ENCODE measurements at regions not wholly inside any gene's neighbourhood (a gene's known extent, or its start where the extent isn't known, plus 50 kb on each side); places are given as distances from the start of the nearest gene placed in this dataset.

DNA sequence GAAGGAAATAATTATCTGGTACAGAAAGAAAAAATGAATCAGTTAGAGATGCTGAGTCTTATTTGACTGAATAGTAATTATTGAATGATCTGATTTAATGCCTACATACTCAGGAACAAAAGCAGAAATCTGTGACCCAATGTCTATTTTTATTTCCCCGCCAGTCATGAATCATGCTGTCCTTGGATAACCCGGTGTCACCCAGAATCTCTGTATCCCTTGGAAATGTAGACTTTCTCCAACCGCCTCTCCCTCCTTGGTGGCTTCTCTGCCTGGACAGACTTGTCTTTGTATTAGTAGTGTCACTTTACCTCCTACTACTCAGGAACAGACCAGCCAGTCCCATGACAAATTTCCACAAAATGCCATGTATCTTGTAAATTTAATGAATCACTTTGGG is 173.3 kb upstream of the PDGFD start:
- TF ChIP-seq, protein P1, sequence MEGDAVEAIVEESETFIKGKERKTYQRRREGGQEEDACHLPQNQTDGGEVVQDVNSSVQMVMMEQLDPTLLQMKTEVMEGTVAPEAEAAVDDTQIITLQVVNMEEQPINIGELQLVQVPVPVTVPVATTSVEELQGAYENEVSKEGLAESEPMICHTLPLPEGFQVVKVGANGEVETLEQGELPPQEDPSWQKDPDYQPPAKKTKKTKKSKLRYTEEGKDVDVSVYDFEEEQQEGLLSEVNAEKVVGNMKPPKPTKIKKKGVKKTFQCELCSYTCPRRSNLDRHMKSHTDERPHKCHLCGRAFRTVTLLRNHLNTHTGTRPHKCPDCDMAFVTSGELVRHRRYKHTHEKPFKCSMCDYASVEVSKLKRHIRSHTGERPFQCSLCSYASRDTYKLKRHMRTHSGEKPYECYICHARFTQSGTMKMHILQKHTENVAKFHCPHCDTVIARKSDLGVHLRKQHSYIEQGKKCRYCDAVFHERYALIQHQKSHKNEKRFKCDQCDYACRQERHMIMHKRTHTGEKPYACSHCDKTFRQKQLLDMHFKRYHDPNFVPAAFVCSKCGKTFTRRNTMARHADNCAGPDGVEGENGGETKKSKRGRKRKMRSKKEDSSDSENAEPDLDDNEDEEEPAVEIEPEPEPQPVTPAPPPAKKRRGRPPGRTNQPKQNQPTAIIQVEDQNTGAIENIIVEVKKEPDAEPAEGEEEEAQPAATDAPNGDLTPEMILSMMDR (conservative IDR thresholded peaks at IDR 0.05; ENCODE audit: low read depth, low read length): no peak
- no peak overlapping the region for H3K4me3 ChIP-seq (ENCODE audit: low read length)
- DNase-seq (ENCODE audit: low read depth): no peak

DNA sequence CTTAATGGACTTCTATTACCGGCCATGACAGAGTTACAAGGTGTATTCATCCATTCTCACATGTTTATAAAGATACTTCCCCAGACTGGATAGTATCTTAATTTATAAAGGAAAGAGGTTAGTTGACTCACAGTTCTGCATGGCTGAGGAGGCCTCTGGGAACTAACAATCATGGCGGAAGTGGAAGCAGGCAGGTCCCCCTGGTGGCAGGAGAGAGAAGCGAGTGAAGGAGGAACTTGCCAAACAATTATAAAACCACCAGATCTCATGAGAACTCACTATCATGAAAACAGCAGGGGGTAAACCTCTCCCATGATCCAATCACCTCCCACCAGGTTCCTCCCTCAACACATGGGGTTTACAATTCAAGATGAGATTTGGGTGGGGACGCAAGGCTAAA is 170.0 kb upstream of the PDGFD start:
- TF ChIP-seq, protein P1 (conservative IDR thresholded peaks at IDR 0.05; ENCODE audit: low read depth, low read length): peak; percentile 28
- DNase-seq (ENCODE audit: low read depth): no peak
- H3K4me3 ChIP-seq (ENCODE audit: low read length): no peak overlapping the region

DNA sequence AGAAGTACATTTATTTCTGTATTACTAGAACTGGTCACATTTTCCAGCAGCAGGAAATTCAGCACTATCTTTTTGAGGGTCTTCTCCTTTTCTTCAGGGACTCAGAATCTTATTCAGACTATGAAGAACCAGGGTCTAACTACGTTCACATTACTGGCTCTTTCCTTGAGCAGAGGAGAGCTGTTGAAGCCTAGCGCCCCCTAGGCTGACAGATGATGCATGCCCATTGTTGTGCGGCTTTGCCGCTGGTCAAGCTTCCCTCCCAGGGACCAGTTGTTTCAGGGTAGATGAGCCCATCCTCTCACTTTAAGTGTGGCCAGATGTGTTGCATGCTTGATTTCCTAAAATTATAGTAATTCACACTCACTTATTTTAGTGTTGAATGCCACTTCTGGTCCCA is 168.2 kb upstream of the PDGFD start:
- TF ChIP-seq, protein P1 (conservative IDR thresholded peaks at IDR 0.05; ENCODE audit: low read depth, low read length): peak; percentile 47
- H3K4me3 ChIP-seq (ENCODE audit: low read length): no peak overlapping the region
- no peak for DNase-seq (ENCODE audit: low read depth)

DNA sequence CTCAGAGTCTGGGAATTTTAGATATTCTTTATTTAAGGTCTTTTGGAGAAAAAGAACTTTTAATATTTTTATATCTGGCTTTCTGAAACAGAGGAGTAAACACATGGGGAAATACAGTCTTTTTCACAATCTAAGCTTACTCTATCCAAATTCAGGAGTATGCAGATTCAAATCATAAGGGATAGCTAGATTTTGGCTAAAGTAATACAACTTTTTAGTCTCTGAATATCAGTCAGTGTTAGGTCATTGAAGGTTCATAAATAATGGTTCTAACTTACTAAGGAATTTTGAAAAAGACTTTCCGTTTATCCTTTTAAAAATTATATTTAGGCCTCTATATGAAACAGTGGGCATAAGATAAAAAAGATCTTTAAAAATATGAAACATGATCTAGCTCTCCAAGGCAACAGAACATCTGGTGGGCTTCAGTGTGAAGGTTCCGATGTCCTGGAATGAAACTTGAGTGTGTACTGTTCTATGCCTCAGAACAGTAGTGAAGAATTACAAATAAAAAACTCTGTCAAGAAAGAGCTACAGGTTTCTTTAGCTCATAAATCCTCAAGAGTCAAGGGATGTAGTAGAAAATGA is 165.2 kb upstream of the PDGFD start:
- TF ChIP-seq, protein P1 (conservative IDR thresholded peaks at IDR 0.05; ENCODE audit: low read depth, low read length): no peak
- no peak overlapping the region for H3K4me3 ChIP-seq (ENCODE audit: low read length)
- no peak for DNase-seq (ENCODE audit: low read depth)

DNA sequence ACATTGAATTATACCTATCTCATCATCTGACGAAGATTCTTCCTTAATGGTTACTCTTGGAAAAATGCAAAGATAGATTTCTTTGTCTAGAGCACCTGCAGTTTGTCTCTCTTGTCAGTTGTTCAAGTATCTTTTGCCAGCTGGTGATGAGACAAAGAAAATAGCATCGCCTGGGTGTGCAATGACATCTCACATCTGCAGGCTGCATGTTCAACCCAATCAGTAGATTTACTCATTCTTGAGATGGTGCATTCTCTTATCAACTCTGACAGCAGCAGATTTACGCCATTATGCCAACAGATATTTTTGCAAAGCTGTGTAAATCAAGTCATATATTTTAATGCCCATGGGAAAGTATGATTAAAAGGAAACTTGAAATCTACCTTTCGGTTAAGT is 164.6 kb upstream of the PDGFD start:
- no peak for DNase-seq (ENCODE audit: low read depth)
- no peak overlapping the region for H3K4me3 ChIP-seq (ENCODE audit: low read length)
- TF ChIP-seq, protein P1 (conservative IDR thresholded peaks at IDR 0.05; ENCODE audit: low read depth, low read length): no peak

DNA sequence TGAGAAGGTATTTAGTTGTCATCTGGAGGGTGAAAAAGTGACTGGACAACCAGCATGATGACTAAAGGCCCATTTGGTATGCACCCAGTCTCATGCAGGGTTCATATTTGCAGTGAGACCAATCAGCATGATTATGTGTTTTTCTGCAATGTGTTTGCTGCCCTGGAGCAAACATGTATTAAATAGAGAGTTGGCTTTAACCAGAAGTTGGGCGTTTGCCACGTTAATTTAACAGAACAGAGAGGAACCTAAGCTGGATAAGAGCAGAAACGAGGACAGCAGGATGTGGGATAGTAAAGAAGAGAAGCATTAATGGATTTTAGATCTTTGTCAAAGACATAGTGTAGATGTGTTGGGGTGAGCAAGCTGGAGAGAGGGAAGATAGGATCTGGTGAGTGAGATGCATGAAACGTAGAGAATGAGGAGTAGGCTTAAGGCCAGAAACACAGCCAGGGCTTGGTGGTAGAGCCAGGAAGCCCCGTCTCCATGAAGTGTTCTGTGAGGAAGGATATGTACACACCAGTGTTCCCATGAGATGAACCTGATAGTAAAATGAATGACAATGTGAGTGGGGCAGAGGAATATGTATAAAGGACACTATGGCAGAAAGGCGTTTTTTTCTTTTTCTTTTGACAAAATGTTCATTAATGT is 164.0 kb upstream of the PDGFD start:
- TF ChIP-seq, protein P1 (conservative IDR thresholded peaks at IDR 0.05; ENCODE audit: low read depth, low read length): no peak
- no peak overlapping the region for H3K4me3 ChIP-seq (ENCODE audit: low read length)
- no peak for DNase-seq (ENCODE audit: low read depth)

DNA sequence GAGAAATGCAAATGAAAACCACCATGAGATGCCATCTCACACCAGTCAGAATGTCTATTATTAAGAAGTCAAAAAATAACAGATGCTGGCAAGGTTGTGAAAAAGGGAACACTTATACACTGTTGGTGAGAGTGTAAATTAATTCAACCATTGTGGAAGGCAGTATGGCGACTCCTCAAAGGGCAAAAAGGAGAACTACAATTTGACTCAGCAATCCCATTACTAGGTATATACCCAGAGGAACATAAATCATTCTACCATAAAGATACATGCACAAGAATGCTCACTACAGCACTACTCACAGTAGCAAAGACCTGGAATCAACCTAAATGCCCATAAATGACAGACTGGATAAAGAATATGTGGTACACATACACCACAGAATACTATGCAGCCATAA is 161.1 kb upstream of the PDGFD start:
- TF ChIP-seq, protein P1 (conservative IDR thresholded peaks at IDR 0.05; ENCODE audit: low read depth, low read length): no peak
- H3K4me3 ChIP-seq (ENCODE audit: low read length): no peak overlapping the region
- no peak for DNase-seq (ENCODE audit: low read depth)
